ENCODE measurements at regions not wholly inside any gene's neighbourhood (a gene's known extent, or its start where the extent isn't known, plus 50 kb on each side); places are given as distances from the start of the nearest gene placed in this dataset.

GRCh38 chr2:157056200-157056676 is 201.3 kb upstream of the GALNT5 start:
- TF ChIP-seq POLR2AphosphoS5 (IDR thresholded peaks at IDR 0.05): no peak
- no peak for TF ChIP-seq CTCF (IDR thresholded peaks at IDR 0.05; ENCODE audit: poor library complexity, severe bottlenecking)
- no peak for TF ChIP-seq EZH2 (IDR thresholded peaks at IDR 0.05; ENCODE audit: borderline replicate concordance, insufficient read depth, low read length, poor library complexity, severe bottlenecking)
- TF ChIP-seq TAF1 (IDR thresholded peaks at IDR 0.05; ENCODE audit: low read depth): no peak
- no peak for TF ChIP-seq EP300 (conservative IDR thresholded peaks at IDR 0.05; ENCODE audit: poor library complexity, severe bottlenecking)
- no peak for TF ChIP-seq RAD21 (conservative IDR thresholded peaks at IDR 0.05)
- no peak for TF ChIP-seq SMC3 (conservative IDR thresholded peaks at IDR 0.05; ENCODE audit: poor library complexity)
